DND-41 (cell line): ENCODE measurements at regions not wholly inside any gene's neighbourhood (a gene's known extent, or its start where the extent isn't known, plus 50 kb on each side); places are given as distances from the start of the nearest gene placed in this dataset.
"Not testable (repeated sequence)": the region's sequence is repeated elsewhere in the genome, so short reads cannot be mapped to it uniquely, and the experiment has no call there.

Source experiments
- EZH2 ChIP-seq: IDR thresholded peaks from 3 replicates; pipeline ENCODE4 v1.6.1; 2012; ENCODE audit warnings: borderline replicate concordance, low read depth, mild to moderate bottlenecking, moderate library complexity, low read length, inconsistent platforms; ENCODE audit not compliant: severe bottlenecking
- TF ChIP-seq, protein P1 (sequence below): IDR thresholded peaks from 2 replicates; pipeline ENCODE4 v1.5.1; 2012; ENCODE audit warnings: borderline replicate concordance, low read length, moderate library complexity, mild to moderate bottlenecking; ENCODE audit not compliant: poor library complexity, severe bottlenecking; ENCODE audit errors: extremely low read depth

- TF ChIP-seq, protein P1, sequence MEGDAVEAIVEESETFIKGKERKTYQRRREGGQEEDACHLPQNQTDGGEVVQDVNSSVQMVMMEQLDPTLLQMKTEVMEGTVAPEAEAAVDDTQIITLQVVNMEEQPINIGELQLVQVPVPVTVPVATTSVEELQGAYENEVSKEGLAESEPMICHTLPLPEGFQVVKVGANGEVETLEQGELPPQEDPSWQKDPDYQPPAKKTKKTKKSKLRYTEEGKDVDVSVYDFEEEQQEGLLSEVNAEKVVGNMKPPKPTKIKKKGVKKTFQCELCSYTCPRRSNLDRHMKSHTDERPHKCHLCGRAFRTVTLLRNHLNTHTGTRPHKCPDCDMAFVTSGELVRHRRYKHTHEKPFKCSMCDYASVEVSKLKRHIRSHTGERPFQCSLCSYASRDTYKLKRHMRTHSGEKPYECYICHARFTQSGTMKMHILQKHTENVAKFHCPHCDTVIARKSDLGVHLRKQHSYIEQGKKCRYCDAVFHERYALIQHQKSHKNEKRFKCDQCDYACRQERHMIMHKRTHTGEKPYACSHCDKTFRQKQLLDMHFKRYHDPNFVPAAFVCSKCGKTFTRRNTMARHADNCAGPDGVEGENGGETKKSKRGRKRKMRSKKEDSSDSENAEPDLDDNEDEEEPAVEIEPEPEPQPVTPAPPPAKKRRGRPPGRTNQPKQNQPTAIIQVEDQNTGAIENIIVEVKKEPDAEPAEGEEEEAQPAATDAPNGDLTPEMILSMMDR, result not testable (repeated sequence)
- not testable (repeated sequence) for TF ChIP-seq EZH2
Measured at GRCh38 chr10:59053502-59053901, 122.9 kb upstream of the PHYHIPL start.
